ENCODE measurements at regions not wholly inside any gene's neighbourhood (a gene's known extent, or its start where the extent isn't known, plus 50 kb on each side); places are given as distances from the start of the nearest gene placed in this dataset.

- TF ChIP-seq EZH2 (IDR thresholded peaks at IDR 0.05) (no peak), CTCF (IDR thresholded peaks at IDR 0.05) (no peak)
Measured at GRCh38 chr7:52956379-52956915, 79.0 kb upstream of the POM121L12 start.

Measured in neural progenitor cell (in vitro differentiated cells).